Stimulated activated CD8-positive, alpha-beta memory T cell treated with anti-CD3 and anti-CD28 coated beads, Interleukin-2, amount 100 ng/mL, for 48 hours (primary cell): ENCODE measurements at regions not wholly inside any gene's neighbourhood (a gene's known extent, or its start where the extent isn't known, plus 50 kb on each side); places are given as distances from the start of the nearest gene placed in this dataset.

Source experiments
- DNase-seq, 2 donors: peaks; one replicate each; pipeline ENCODE4 v3.0.0-alpha.2; 2020; ENCODE audit warnings: low read depth in 2 of 2

DNA sequence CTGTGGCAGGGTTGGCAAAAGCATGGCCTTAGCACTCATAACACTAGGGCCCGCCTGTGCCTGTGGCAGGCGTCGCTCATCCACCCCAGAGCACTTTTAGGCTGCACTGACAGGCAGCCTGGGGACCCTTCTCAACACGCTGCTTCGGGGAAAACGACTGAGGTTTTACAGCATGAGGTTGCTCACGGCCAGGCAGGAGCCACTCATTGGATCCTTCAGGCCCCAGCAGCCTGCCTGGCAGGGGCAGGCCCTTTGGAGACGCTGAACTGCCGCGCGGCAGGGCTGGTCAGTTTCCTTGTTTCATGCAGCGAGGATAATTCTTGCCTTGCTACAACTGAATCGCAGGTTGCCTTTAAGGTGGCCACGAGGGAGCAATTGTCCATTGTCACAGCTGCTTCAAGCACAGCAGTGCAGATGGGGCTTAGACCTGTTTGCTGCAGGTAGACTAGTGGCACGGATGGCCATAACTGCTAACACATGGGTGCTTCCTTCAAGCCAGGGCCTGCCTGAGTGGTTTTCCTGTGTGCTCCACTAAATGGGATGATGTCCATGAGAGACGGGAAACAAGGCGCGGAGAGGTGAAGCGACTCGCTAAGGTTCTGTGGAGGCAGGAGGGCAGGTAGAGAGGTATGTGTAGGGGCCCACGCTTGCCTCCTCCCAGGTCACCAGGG is 49.9 kb upstream of the HS6ST1 start:
- no peak for DNase-seq

- DNase-seq: no peak
Observed at GRCh38 chr2:128369108-128369555, 50.5 kb upstream of the HS6ST1 start.

- no peak for DNase-seq
Observed at GRCh38 chr2:128369602-128370467, 51.2 kb upstream of the HS6ST1 start.

GRCh38 chr2:128370468-128371247 is 52.0 kb upstream of the HS6ST1 start:
- no peak for DNase-seq

DNA sequence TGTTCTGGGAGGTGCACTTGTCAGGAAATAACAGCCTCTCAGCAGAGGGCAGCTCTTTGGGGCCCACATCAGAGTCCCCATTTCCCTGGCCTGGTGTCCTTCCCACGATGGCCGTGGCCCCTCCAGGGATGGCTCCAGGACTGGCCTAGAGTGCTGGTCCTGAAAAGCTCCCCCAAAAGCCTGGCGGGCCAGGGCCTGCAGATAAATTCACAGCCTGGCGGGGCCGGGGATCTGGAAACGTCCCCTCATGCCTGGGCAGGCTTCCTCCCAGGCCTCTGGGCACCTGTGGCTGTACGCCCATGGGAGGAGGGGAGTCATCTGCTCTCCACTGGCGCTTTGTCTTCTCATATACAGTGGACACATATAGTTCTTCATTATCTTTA is 52.6 kb upstream of the HS6ST1 start:
- no peak for DNase-seq

DNA sequence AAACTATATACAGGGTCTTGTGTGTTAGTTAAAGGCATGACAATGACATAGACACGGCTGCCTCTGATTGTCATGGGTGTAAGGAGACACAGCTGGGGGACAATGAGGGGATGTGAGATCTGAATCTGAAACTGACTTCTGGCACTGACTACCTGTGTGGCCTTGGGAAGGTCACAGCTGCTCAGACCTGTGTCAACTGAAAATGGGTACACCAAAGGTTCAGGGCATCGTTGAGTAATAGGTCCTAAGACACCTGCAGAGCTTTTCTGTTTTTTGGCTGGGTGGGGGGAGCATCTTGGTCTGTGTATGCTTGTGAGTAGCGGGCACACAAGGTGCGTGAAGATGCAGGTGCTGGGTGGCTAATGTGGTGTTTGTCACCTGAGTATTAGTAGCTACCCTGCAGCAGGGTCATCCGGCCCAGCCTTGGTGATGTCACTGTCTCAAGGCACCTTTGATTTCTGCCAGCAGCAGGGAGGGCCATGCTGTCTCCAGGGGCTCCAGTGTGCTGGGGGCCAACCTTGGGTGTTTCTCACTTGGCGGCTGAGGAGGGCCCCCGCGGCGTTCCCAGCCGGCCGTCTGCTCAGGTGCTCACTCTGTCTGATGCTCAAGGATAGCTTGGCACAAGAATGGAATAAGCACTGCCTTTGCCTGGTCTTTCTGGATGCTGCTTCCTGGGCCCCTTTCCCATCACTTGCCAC is 53.1 kb upstream of the HS6ST1 start:
- no peak for DNase-seq

- DNase-seq: peak in 1 of 2 donors; percentile 6
Observed at GRCh38 chr2:128372621-128373341, 54.1 kb upstream of the HS6ST1 start.

DNA sequence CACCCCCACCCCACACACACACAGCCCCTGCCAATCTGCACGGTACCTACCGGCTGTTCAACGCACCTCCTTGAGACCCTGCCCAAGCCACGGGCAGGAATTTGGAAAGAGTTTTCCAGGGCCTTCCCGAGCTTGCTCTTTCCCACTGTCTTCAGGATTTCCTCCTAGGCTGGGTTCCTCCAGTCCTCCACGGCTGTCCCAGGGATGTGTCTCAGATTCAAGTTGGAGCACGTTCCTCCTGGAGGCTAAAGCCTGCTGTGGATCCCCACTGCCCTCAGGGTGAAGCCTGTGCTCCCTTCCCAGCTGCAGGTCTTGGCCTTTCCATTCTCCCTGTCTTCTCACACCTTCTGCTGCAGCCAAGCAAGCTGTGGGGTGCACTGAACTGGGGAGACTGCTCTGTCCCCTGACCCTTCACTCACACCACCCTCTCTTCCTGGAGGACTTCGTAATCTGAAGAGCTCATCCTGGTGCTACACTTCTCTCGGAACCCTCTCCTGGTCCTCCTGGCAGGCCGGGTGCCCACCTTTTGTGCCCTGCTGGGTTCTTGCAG is 54.9 kb upstream of the HS6ST1 start:
- no peak for DNase-seq

DNA sequence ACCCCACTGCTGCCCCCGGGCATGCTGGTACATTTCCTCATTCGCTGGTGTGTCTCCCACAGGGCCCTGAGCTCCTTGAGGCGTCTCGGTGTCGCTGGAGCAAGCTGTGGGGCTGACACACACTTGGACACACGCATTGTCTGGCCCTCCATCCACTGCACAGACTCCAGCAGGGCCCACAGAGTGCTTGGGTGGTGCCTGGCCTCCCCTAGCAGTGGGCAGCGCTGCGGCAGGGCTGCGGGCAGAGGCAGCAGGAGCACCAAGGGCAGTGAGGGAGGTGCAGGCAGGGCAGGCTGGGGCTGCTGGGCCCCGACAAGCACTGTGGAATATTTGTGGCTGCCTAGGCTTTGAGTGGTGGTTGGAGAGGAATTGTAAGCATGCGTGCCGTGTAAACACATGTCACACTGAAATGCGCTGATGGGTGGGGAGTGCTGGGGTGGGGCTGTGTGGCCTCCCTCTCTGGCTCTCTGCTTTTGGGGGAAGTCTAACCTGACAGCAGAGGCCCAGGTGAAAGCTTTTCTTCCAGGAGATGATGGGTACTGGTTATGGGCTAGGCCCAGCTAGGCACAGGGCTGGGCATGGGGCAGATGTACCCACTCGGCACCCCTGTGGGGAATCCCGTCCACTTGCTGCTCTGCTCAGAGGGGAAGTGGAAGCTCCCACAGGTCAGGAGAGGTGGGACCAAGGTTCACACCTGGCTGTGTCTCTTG is 55.5 kb upstream of the HS6ST1 start:
- no peak for DNase-seq

DNA sequence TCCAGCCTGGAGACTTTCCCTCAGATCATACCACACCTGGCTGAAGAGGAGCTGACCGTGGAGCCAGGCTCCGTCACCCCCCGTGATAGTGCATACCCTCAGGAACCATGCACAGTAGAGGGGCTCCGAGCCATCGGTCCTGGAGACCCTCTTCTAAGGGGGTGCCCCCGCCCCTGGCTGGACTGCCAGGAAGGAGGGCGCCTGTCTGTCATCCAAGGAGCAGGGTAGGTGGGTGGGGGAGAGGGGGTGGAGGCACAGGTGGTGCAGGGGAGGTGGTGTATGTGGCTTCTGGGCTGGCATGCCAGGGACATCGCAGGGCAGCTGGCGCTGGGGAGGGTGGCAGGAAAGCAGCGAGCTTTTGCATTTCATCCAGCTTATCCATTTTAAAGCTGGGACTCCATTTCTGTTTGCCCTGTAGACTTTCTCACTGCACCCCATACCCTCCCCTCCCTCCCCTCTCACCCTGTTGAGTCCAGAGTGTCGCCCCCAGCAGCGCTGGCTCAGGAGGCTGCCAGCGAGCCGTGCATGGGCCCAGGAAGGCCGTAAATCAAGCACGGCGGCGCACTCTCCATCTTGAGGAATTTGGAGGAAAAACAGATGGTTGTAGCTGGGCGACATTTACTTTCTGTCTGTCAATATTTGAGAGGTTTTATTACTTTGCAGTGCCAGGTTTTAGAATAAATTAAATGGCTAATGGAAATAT is 56.2 kb upstream of the HS6ST1 start:
- no peak for DNase-seq

DNA sequence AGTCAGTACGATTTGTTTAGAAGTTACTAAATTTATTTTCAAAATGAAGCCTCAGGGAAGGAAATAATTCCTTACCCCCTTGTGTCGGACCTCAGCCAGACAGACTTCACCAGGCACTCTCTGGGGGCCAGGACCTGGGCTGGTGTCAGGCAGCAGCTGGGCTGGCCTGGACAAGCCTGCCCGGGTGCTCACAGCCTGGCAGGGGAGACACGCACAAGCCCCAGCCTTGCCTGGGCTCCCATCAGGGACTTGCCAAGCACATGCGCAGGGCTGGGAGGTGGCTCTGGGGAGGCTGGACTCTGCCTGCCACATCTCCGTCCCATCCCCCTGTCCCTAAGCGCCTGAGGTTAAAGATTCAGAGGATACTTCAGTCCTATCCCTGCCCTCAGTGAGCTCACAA is 56.8 kb upstream of the HS6ST1 start:
- no peak for DNase-seq

DNA sequence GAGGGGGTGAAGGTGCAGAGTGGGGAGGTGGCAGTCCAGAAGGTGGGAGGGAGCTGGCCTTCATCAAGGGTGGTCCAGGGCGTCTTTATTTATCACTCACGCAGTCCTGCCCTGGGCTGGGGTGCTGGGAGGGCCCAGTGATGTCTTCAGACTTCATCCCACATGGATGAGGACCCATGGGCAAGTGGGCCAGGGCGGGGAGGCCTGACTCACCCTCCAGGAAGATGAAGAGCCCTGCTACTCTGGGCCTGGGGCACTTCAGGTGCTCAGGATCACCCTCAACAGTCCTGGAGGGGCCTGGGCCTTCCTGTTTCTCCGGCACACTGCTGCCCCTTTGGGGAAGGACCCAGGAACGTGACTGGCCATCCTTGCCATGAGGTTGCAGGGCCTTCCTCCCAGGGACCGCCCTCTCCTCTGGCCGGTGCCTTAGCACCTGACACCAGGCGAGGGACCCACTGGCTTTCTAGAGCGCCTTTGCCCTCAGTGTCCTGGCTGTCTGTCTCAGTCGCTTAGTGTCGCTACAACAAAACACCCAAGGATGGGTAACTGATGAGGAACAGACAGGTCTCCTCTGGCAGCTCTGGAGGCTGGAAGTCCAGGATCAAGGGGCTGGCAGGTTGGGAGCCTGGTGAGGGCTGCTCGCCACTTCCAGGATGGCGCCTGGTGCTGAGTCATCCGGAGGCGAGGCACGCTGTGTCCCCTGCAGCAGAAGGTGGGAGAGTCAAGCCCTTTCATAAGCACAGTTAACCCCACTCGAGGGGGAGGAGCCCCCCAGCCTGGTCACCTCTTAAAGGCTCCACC is 57.8 kb upstream of the HS6ST1 start:
- no peak for DNase-seq

DNA sequence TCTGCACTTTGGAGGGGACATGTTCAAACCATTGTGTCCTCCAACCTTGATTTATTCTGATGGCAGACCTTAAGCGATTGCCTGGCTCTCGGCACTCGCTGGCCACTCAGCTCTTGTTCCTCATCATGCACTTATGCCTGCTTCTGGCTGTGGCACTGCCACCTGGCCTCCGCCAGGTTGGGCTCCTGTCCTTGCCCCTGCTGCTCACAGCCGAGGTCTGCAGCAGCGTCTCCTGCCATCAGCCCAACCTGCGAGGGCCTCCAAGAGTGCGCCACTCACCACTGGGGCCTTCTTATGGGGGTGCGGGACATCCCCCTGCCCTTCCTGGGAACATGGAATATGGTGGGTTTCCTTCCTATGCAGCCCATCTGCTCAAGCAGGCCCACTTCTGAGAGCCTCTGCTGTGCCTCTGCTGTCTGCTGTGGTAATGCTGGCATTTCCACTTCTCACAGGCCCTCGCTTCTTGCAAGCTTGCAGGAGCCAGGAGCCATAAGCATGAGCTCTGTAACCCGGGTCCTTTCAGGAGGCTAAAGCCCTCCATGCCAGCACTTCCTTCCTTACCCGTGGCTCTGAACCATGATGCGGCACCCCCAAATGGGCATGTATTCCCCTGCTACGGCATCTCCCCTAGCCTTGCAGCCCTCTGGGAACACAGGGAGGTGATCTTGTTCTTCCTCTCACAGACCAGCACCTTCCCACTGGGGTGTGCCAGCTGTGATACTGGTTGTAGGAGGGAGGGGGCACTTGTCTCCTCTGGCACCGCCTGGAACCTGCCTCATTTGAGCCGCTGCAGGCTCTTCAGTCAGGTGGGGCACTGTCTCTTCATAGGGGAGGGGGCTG is 58.6 kb upstream of the HS6ST1 start:
- no peak for DNase-seq

GRCh38 chr2:128378231-128379020 is 59.8 kb upstream of the HS6ST1 start:
- no peak for DNase-seq

GRCh38 chr2:128379021-128380015 is 60.6 kb upstream of the HS6ST1 start:
- no peak for DNase-seq
